HL-60 (cell line): ENCODE measurements at regions not wholly inside any gene's neighbourhood (a gene's known extent, or its start where the extent isn't known, plus 50 kb on each side); places are given as distances from the start of the nearest gene placed in this dataset.

Experiments used
- DNase-seq, 2 experiments: peaks; one replicate each; pipeline ENCODE4 v3.0.0-alpha.2; 2010 to 2020; ENCODE audit warnings: low read depth in 1 of 2, low spot score in 1 of 2
- H3K27ac ChIP-seq: fragments of 250-450 bp; sonication (Bioruptor Pico); replicated peaks from 2 replicates; pipeline ENCODE4 v1.5.1; 2020; ENCODE audit warnings: mild to moderate bottlenecking, moderate library complexity
- H3K27me3 ChIP-seq: fragments of 250-450 bp; sonication (Bioruptor Pico); 2 replicates; pipeline ENCODE4 v1.5.1; 2021; ENCODE audit warnings: mild to moderate bottlenecking, moderate library complexity; ENCODE audit not compliant: insufficient read depth, poor library complexity, severe bottlenecking
- H3K4me3 ChIP-seq: replicated peaks from 2 replicates; pipeline ENCODE4 v1.5.1; 2011; ENCODE audit warnings: mild to moderate bottlenecking, control low read depth, low read length; ENCODE audit not compliant: insufficient read depth
- CTCF ChIP-seq: IDR thresholded peaks from one replicate; pipeline ENCODE4 v1.5.1; 2011; ENCODE audit warnings: low read length, control low read depth, inconsistent platforms; ENCODE audit not compliant: insufficient read depth
- GABPA ChIP-seq: IDR thresholded peaks from 2 replicates; pipeline ENCODE4 v1.6.1; 2012; ENCODE audit warnings: low read depth
- POLR2AphosphoS5 ChIP-seq: IDR thresholded peaks from 2 replicates; pipeline ENCODE4 v1.6.1; 2012; ENCODE audit warnings: low read depth
- REST ChIP-seq: IDR thresholded peaks from 2 replicates; pipeline ENCODE4 v1.6.1; 2012; ENCODE audit warnings: low read depth; ENCODE audit not compliant: insufficient replicate concordance
- SPI1 ChIP-seq: IDR thresholded peaks from 2 replicates; pipeline ENCODE4 v1.6.1; 2012; ENCODE audit warnings: low read depth, mild to moderate bottlenecking, borderline replicate concordance

GRCh38 chr15:20659265-20659664, 117.7 kb upstream of the GOLGA6L6 start:
- TF ChIP-seq GABPA (no peak), SPI1 (no peak), REST (no peak), POLR2AphosphoS5 (no peak), CTCF (no peak)
- DNase-seq = no peak

GRCh38 chr15:20658024-20658423, 116.4 kb upstream of the GOLGA6L6 start:
- Histone ChIP-seq H3K4me3 (no peak overlapping the region), H3K27ac (no peak overlapping the region), H3K27me3 (peaks cover 3% of the 10 kb centered on the region)
- TF ChIP-seq GABPA = no peak
- no peak for TF ChIP-seq CTCF
- no peak for TF ChIP-seq POLR2AphosphoS5
- no peak for TF ChIP-seq REST
- TF ChIP-seq SPI1 = no peak
- DNase-seq = no peak

More at GRCh38 chr15:20659265-20659664, 117.7 kb upstream of the GOLGA6L6 start:
- Histone ChIP-seq H3K27me3 (peaks cover 3% of the 10 kb centered on the region), H3K4me3 (no peak overlapping the region), H3K27ac (no peak overlapping the region)

- no peak overlapping the region for H3K4me3 ChIP-seq
- no peak for DNase-seq
- peaks cover 3% of the 10 kb centered on the region for H3K27me3 ChIP-seq
- no peak for TF ChIP-seq CTCF
- no peak for TF ChIP-seq POLR2AphosphoS5
- no peak for TF ChIP-seq REST
- no peak overlapping the region for H3K27ac ChIP-seq
These were observed 115.5 kb upstream of the GOLGA6L6 start for GRCh38 chr15:20657084-20657483.
